ENCODE measurements at regions not wholly inside any gene's neighbourhood (a gene's known extent, or its start where the extent isn't known, plus 50 kb on each side); places are given as distances from the start of the nearest gene placed in this dataset.

DNA sequence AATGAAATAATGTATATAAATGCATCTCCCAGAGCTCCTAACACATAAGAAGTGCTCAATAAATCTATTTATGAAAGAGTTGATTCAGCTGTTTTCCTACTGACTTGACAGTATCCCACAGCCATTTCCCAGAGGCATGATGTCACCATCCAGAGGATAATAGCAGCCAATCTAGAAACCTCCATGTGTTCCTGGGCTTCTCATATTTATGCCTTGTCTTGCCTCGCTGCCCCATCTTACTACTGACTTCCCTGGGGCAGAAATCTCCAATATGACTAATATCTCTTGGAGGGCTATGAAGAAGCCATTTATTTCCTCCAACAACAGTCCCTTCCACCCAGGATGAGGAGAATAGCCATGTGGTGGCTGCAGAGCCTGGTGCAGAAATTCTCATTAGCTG is 115.4 kb upstream of the NAV2 start:
- H3K4me3 Mint-ChIP-seq: no peak overlapping the region
- no peaks in the 10 kb centered on the region for H3K36me3 Mint-ChIP-seq (ENCODE audit: low read depth)
- ChIA-PET CTCF (no interaction called here), POLR2A (no interaction called here)
- ATAC-seq (no peak), DNase-seq (no peak)
- TF ChIP-seq, protein P1, sequence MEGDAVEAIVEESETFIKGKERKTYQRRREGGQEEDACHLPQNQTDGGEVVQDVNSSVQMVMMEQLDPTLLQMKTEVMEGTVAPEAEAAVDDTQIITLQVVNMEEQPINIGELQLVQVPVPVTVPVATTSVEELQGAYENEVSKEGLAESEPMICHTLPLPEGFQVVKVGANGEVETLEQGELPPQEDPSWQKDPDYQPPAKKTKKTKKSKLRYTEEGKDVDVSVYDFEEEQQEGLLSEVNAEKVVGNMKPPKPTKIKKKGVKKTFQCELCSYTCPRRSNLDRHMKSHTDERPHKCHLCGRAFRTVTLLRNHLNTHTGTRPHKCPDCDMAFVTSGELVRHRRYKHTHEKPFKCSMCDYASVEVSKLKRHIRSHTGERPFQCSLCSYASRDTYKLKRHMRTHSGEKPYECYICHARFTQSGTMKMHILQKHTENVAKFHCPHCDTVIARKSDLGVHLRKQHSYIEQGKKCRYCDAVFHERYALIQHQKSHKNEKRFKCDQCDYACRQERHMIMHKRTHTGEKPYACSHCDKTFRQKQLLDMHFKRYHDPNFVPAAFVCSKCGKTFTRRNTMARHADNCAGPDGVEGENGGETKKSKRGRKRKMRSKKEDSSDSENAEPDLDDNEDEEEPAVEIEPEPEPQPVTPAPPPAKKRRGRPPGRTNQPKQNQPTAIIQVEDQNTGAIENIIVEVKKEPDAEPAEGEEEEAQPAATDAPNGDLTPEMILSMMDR (IDR thresholded peaks at IDR 0.05): no peak
- no peak overlapping the region for H3K27ac Mint-ChIP-seq
- no peaks in the 10 kb centered on the region for H3K9me3 Mint-ChIP-seq
- no peaks in the 10 kb centered on the region for H3K4me1 Mint-ChIP-seq (ENCODE audit: low read depth)
- intact Hi-C loops (cut with micrococcal nuclease): loop anchor here (10.0 kb wide), 1 partner anchor 62 kb away; no protein-coding TSS in a partner anchor
- peaks cover 6% of the 10 kb centered on the region for H3K27me3 Mint-ChIP-seq

DNA sequence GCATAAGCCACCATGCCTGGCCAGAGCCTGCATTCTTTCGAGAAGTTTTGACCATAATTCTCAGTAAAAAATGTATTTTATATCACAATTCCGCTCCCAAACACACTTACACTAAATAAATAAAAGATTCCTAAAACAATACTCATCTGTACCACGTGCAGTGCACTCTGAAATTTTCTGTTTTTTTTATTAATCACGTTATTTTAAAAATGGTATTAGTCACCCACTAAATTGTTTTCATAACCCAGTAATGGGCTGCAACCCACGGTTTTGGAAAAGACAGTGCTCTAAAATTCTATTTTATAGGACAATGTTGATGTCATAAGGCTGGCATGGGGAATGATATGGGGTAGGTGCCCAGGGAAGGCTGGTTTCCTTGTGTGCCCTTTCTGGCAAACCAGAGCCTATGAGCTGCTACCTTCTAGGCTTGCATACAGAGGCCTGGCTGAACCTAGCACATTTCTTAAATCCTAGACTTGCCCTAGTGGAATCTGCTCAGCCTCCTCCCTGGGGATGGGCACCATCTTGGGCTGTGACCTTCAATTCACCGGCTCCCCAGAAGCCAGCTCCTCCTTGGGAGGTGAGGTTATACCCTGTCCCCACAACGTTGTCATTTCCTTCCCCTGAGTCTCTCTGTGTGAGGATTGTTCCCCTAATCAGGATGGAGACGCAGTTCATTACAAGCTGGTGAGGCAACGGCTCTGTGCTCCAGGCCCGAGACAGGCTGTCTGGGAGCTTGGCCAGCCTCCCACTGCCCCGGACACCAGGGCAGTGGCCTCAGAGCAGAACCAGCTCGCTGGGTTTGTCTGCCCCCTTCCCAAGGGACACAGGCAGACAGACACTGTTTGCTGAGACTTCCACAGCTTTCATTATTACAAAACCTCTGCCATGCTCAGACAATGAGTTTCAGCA is 116.5 kb upstream of the NAV2 start:
- Mint-ChIP-seq H3K9me3 (no peaks in the 10 kb centered on the region), H3K4me3 (no peak overlapping the region), H3K4me1 (ENCODE audit: low read depth) (no peaks in the 10 kb centered on the region), H3K27me3 (peaks cover 5% of the 10 kb centered on the region), H3K36me3 (ENCODE audit: low read depth) (no peaks in the 10 kb centered on the region), H3K27ac (no peak overlapping the region)
- TF ChIP-seq, protein P1 (IDR thresholded peaks at IDR 0.05): no peak
- intact Hi-C loops (cut with micrococcal nuclease): loop anchor here (10.0 kb wide), 1 partner anchor 61 kb away; no protein-coding TSS in a partner anchor
- ATAC-seq (no peak), DNase-seq (no peak)
- ChIA-PET POLR2A (no interaction called here), CTCF (no interaction called here)

DNA sequence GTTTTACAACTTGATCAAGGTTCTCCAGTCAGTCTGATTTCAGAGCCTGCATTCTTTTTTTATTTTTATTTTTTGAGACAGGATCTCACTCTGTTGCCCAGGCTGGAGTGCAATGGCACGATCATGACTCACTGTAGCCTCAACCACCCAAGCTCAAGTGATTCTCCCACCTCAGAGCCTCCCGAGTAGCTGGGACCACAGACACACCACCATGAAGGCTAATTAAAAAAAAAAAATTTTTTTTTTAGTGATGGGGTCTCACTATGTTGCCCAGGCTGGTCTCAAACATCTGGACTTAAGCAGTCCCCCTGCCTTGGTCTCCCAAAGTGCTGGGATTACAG is 117.2 kb upstream of the NAV2 start:
- TF ChIP-seq, protein P1 (IDR thresholded peaks at IDR 0.05): no peak
- no peaks in the 10 kb centered on the region for H3K4me1 Mint-ChIP-seq (ENCODE audit: low read depth)
- CTCF ChIA-PET: no interaction called here
- intact Hi-C loops (cut with micrococcal nuclease): loop anchor here (10.0 kb wide), 1 partner anchor 61 kb away; no protein-coding TSS in a partner anchor
- POLR2A ChIA-PET: no interaction called here
- H3K9me3 Mint-ChIP-seq: no peaks in the 10 kb centered on the region
- H3K36me3 Mint-ChIP-seq (ENCODE audit: low read depth): no peaks in the 10 kb centered on the region
- H3K4me3 Mint-ChIP-seq: no peak overlapping the region
- H3K27me3 Mint-ChIP-seq: peaks cover 5% of the 10 kb centered on the region
- no peak overlapping the region for H3K27ac Mint-ChIP-seq
- DNase-seq: no peak
- ATAC-seq: no peak

DNA sequence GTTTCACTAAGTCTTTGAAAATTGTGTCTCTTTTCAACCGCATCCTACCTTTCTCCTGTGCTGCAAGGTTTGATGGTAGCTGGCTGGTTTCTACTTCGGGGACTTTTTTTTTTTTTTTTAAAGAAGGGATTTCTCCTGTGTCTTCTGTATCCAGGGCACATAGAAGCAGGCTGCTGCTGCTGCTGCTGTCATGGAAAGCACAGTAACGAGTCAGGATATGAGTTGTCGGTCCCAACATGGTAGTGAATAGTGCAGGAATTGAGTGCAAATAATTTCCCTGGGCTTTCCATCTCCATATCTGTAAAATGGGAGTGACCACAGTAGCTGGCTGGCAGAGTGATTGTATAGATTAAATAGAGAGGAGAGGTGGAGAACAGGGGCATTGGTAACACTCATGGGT is 118.3 kb upstream of the NAV2 start:
- Mint-ChIP-seq H3K27ac (no peak overlapping the region), H3K4me1 (ENCODE audit: low read depth) (no peaks in the 10 kb centered on the region), H3K4me3 (no peak overlapping the region), H3K9me3 (no peaks in the 10 kb centered on the region), H3K27me3 (peaks cover 4% of the 10 kb centered on the region), H3K36me3 (ENCODE audit: low read depth) (no peaks in the 10 kb centered on the region)
- ChIA-PET CTCF (no interaction called here), POLR2A (no interaction called here)
- TF ChIP-seq, protein P1 (IDR thresholded peaks at IDR 0.05): no peak
- intact Hi-C loops (cut with micrococcal nuclease): loop anchor here (10.0 kb wide), 1 partner anchor 60 kb away; no protein-coding TSS in a partner anchor
- DNase-seq (no peak), ATAC-seq (no peak)

DNA sequence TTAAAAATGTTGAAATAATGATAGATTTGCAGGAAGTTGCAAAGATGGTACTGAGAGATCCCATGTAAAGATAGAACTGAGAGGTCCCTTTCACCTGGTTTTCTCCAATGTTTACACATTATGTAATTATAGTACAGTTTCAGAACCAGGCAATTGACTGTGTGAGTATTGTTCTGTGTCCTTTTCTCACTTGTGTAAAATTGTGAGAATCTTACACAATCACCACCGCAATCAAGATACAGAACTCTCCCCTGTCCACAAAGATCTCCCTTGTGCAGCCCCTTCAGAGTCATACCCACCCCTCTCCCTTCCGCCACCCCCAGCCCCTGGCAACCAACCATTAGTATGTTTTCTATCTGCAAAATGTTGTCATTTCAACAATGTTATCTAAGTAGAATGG is 119.8 kb upstream of the NAV2 start:
- POLR2A ChIA-PET: no interaction called here
- CTCF ChIA-PET: no interaction called here
- intact Hi-C loops (cut with micrococcal nuclease): loop anchor here (10.0 kb wide), 1 partner anchor 58 kb away; no protein-coding TSS in a partner anchor

More for the DNA sequence above, 119.8 kb upstream of the NAV2 start:
- no peak for ATAC-seq
- no peak overlapping the region for H3K27ac Mint-ChIP-seq
- no peaks in the 10 kb centered on the region for H3K9me3 Mint-ChIP-seq
- no peak overlapping the region for H3K4me3 Mint-ChIP-seq
- no peak for DNase-seq
- TF ChIP-seq, protein P1 (IDR thresholded peaks at IDR 0.05): no peak
- H3K36me3 Mint-ChIP-seq (ENCODE audit: low read depth): no peaks in the 10 kb centered on the region
- no peaks in the 10 kb centered on the region for H3K4me1 Mint-ChIP-seq (ENCODE audit: low read depth)
- H3K27me3 Mint-ChIP-seq: peaks cover 10% of the 10 kb centered on the region
